Left hindlimb (tissue), 1 donor: ENCODE measurements at regions not wholly inside any gene's neighbourhood (a gene's known extent, or its start where the extent isn't known, plus 50 kb on each side); places are given as distances from the start of the nearest gene placed in this dataset.

Experiments
- DNase-seq: peaks from one replicate; pipeline ENCODE4 v3.0.0-alpha.2; 2018

GRCh38 chr12:77560714-77561113, 270.0 kb upstream of the NAV3 start:
- no peak for DNase-seq

- DNase-seq = no peak
Measured at GRCh38 chr12:77559400-77560074, 271.2 kb upstream of the NAV3 start.

GRCh38 chr12:77555074-77555473, 275.6 kb upstream of the NAV3 start:
- DNase-seq = no peak

- no peak for DNase-seq
Measured at GRCh38 chr12:77553976-77554619, 276.6 kb upstream of the NAV3 start.

GRCh38 chr12:77549383-77550128, 281.1 kb upstream of the NAV3 start:
- no peak for DNase-seq

GRCh38 chr12:77548797-77549196, 281.9 kb upstream of the NAV3 start:
- no peak for DNase-seq

GRCh38 chr12:77540097-77540496, 290.6 kb upstream of the NAV3 start:
- DNase-seq = no peak

GRCh38 chr12:77537663-77538062, 293.0 kb upstream of the NAV3 start:
- DNase-seq = no peak

- DNase-seq = no peak
Measured at GRCh38 chr12:77535734-77536133, 295.0 kb upstream of the NAV3 start.

- no peak for DNase-seq
Measured at GRCh38 chr12:77531912-77532311, 298.8 kb upstream of the NAV3 start.

GRCh38 chr12:77522247-77522646, 308.4 kb upstream of the NAV3 start:
- DNase-seq = no peak

GRCh38 chr12:77521508-77522115, 309.1 kb upstream of the NAV3 start:
- no peak for DNase-seq

- no peak for DNase-seq
Measured at GRCh38 chr12:77514511-77514910, 316.2 kb upstream of the NAV3 start.

- DNase-seq = no peak
Measured at GRCh38 chr12:77510985-77511384, 319.7 kb upstream of the NAV3 start.

- no peak for DNase-seq
Measured at GRCh38 chr12:77504466-77504865, 326.2 kb upstream of the NAV3 start.

- DNase-seq = no peak
Measured at GRCh38 chr12:77500089-77500488, 330.6 kb upstream of the NAV3 start.

GRCh38 chr12:77497647-77498046, 333.0 kb upstream of the NAV3 start:
- no peak for DNase-seq

- no peak for DNase-seq
Measured at GRCh38 chr12:77496714-77497113, 334.0 kb upstream of the NAV3 start.

GRCh38 chr12:77494296-77494695, 336.4 kb upstream of the NAV3 start:
- DNase-seq = no peak

- DNase-seq = no peak
Measured at GRCh38 chr12:77493302-77494168, 337.2 kb upstream of the NAV3 start.

- no peak for DNase-seq
Measured at GRCh38 chr12:77492536-77492935, 338.2 kb upstream of the NAV3 start.

GRCh38 chr12:77489331-77489970, 341.2 kb upstream of the NAV3 start:
- no peak for DNase-seq
